ENCODE measurements at regions not wholly inside any gene's neighbourhood (a gene's known extent, or its start where the extent isn't known, plus 50 kb on each side); places are given as distances from the start of the nearest gene placed in this dataset.

GRCh38 chr1:87575528-87575927 is 246.8 kb downstream of the LMO4 start:
- no peak for TF ChIP-seq OSR1 (CRISPR knock-in tag; IDR thresholded peaks at IDR 0.05)
- TF ChIP-seq RARB (CRISPR knock-in tag; IDR thresholded peaks at IDR 0.05): no peak
